ENCODE measurements at regions not wholly inside any gene's neighbourhood (a gene's known extent, or its start where the extent isn't known, plus 50 kb on each side); places are given as distances from the start of the nearest gene placed in this dataset.
"Not testable (repeated sequence)": the region's sequence is repeated elsewhere in the genome, so short reads cannot be mapped to it uniquely, and the experiment has no call there.

DNA sequence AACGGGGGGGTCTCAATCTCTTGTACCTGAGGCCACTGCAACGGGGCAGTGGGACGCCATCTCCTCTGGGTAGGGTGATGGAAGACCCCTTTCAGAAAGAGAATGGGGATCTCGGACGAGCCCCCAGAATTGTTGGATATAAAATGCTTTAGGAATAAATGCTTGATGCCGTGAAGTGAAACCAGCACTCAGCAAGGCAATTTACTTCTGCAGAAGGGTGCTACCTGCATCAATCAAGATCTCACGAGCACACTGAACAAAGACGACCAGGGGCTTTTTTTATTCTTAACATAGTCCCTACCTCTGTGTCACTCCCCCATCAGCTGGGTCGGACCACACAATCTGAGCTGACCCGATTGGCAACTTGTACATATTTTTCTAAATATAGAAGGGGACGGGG lies 203.6 kb upstream of the TBX18 start:
- DNase-seq (ENCODE audit: low read depth in 1 of 2, low spot score in 1 of 2): no peak

DNA sequence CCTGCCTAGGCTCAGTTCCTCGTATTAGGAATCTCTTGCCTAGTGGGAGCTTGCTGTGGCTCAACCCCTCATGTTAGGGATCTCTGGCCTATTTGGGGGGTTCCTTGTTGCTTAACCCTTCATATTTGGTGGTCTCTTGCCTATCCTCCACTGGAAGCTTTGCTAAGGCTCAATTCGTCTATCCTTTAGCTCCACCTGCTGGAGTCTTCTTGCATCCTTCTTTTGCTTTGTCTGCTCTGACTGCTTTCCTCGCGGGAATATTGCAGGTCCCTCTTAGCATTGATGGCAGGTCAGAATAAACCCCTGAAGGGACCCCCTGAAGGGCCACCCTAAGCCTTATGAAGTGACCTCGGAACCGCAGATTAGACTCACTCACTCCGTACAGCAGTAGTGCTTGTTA lies 203.0 kb upstream of the TBX18 start:
- DNase-seq (ENCODE audit: low read depth in 1 of 2, low spot score in 1 of 2): no peak

DNA sequence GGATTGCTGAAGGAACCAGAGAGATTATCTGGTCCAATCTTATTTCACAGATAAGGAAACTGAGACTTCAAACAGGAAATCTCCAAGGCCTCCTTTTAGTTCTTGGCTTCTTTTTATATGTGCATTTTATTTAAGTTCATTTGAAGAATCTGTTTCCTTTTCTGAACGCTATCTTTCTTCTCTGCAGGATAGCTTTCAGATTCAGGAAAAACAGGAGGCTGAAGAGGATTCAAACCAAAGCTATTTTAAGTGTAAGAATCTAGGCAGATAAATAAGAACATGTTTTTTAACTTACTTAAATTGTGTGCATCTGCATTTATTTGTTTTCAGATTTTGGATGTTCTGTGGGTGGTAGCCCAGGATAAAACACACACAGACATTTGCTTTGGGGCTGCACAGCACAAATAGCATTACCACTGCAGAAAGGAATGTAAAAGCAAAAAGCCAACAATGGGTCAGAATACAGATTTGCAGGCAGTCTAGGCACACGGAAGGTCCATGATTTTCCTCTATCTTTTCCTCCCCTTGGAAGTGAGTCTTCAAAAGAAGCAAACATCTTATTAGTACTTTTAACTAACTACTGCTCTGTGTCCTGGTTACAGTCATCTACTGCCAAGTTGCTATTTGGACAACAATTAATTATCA lies 188.8 kb upstream of the TBX18 start:
- DNase-seq (ENCODE audit: low read depth in 1 of 2, low spot score in 1 of 2): no peak

DNA sequence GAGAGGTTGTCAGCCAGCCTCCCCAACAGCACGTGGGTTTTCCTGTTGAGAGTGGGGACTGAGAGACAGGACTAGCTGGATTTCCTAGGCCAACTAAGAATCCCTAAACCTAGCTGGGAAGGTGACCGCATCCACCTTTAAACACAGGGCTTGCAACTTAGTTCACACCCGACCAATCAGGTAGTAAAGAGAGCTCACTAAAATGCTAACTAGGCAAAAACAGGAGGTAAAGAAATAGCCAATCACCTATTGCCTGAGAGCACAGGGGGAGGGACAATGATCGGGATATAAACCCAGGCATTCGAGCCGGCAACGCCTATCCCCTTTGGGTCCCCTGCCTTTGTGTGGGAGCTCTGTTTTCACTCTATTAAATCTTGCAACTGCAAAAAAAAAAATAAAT lies 180.5 kb upstream of the TBX18 start:
- not testable (repeated sequence) for DNase-seq (ENCODE audit: low read depth in 1 of 2, low spot score in 1 of 2)

DNA sequence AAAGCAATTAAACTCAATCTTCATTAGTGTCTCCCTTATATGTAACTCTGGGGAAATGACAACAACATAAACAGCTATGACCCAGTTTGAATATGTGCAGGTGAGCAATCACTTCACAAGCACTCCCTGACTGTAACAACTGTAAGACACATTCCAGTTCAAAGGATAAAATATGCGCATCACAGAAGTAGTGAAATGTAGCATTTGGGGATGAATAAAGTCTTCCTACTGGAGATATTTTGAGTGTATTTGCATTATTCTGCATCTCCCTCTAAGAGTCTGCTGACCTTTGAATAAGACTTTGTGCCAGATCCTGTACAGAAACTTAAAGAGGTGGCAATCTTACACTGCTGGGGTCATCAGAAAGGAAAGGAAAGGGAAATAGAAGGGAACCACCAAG lies 179.5 kb upstream of the TBX18 start:
- DNase-seq (ENCODE audit: low read depth in 1 of 2, low spot score in 1 of 2): no peak

DNA sequence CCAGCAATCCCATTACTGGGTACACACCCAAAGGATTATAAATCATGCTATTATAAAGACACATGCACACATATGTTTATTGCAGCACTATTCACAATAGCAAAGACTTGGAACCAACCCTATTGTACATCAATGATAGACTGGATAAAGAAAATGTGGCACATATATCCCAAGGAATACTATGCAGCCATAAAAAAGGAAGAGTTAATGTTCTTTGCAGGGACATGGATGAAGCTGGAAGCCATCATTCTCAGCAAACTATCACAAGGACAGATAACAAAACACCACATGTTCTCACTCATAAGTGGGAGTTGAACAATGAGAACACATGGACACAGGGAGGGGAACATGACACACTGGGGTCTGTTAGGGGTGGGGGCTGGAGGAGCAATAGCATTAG lies 177.2 kb upstream of the TBX18 start:
- DNase-seq (ENCODE audit: low read depth in 1 of 2, low spot score in 1 of 2): not testable (repeated sequence)

DNA sequence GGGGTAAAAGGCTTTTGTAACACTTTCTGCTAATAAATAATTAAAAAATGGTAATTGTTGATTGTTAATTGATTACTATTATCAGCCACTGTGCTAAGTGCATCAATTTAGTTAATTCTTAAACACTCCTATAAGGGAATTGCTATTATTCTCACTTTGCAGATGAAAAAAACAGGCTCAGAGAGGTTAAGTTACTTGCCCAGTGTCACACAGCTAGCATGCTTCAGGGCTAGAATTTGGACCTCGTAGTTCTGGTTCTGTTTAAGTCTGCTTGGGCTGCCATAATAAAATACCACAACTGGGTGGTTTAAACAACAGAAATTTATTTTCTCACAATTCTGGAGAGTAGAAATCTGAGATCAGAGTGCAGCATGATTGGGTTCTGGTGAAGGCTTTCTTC lies 164.8 kb upstream of the TBX18 start:
- DNase-seq (ENCODE audit: low read depth in 1 of 2, low spot score in 1 of 2): no peak

DNA sequence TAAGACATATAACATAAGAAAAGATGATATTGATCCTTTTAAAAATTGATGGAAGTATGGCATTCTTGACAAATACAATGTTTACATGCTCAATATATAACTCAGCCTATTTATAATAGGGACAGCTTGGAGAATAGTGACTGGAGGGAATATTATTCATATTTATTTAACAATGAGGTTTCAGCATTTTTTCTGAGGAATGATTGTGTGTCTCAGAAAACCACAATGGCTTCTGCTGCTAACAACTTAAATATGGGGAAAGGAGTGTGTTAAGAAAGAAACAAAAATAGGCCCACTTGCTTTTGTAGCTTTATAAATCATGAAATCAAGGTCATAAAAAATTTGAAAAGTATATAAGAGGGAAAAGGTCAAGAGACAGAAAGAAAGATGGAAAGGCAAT lies 163.2 kb upstream of the TBX18 start:
- DNase-seq (ENCODE audit: low read depth in 1 of 2, low spot score in 1 of 2): no peak

DNA sequence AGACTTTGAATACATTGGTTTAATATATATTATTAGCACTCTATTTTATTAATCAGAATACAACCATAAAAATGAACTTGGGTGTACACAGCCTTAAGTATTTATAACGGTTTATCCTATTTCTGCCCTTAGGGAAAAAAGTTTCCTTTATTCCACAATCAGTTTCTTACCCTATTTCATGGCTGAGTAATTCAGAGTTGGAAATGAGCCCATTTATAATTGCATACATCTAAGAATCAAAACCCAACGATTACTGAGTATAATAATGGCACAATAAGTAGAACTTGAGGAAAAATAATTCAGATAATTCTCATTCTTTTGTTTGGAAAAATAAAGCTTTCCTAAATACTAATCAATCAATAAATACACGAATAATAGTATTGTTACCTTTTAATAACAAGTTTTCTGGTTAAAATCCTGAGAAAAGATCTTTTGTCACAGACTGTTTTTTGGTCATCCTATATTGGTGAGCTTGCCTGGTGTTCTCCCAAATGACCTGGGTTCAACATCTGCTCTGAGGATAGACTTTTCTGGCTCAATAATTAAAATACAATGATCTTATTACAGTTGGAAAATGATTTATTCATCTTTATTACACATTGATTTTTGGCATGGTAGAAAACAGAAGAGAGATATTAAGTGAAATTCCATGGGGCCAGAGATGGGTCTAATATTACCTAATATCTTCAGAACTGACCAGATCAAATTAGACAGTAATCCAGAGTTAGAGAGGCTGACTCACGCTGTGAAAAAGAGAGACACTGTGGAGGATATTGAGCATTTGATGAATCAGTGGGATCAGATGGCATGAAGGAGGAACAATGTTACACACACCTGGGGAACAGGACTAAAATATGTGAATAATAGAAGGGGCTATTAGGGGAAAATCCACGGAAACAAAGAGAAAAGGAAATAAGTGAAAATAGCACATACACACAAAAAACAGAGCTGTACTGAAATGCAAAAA lies 162.1 kb upstream of the TBX18 start:
- no peak for DNase-seq (ENCODE audit: low read depth in 1 of 2, low spot score in 1 of 2)

DNA sequence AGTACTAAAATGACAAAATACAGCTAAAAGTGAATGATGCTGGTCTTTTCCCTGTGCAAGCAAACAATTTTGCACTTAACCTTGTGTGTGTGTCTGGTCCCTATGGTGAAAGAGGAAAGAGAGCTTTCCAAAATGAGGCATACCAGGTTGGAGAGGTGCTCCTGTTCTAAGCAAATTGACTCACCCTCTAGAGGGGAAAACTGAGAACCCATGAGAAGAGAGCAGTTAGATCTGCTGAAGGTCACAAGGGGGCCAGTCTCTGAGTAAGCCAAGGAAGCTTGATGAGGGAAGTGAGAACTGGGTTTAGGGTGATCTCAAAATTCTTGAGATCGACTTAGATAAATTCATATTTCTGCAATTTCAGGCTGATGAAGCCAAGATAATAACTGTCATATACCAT lies 157.5 kb upstream of the TBX18 start:
- DNase-seq (ENCODE audit: low read depth in 1 of 2, low spot score in 1 of 2): no peak

DNA sequence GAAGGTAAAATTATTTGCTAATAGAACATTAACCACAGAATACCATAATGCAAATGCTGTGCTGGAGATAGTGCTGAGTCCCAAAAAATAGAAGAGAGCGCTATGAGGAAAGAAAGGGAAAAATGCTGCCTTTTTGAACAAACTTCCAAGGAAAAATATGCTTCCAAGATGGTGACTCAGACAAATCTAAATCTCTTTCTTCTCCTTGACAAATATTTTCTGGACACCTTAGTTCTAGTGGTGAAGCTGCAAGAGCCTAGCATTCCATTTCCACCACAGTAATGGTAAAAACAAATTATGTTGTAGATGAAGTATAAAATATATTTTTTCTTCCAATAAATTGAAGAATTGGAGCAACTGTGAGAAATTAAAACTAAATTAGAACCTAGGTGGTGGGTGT lies 155.6 kb upstream of the TBX18 start:
- no peak for DNase-seq (ENCODE audit: low read depth in 1 of 2, low spot score in 1 of 2)

DNA sequence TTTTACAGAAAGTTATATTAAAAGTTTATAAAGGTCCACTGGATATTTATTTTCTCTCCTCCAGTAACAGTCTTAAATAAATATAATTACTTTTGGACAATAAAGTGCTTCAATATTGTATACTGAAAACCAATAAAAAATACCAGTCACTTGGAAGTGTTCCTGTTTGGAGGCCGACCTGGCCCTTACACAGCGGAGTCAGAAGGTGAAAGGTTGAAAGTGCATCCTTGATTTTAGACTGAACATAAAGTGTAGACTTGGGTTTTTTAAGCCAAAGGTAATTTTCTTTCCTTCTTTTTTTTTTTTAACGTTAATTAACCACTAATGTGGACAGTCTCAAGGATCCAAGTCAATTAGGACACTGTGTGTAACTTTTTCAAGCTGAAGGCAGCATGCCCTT lies 152.3 kb upstream of the TBX18 start:
- DNase-seq (ENCODE audit: low read depth in 1 of 2, low spot score in 1 of 2): no peak

DNA sequence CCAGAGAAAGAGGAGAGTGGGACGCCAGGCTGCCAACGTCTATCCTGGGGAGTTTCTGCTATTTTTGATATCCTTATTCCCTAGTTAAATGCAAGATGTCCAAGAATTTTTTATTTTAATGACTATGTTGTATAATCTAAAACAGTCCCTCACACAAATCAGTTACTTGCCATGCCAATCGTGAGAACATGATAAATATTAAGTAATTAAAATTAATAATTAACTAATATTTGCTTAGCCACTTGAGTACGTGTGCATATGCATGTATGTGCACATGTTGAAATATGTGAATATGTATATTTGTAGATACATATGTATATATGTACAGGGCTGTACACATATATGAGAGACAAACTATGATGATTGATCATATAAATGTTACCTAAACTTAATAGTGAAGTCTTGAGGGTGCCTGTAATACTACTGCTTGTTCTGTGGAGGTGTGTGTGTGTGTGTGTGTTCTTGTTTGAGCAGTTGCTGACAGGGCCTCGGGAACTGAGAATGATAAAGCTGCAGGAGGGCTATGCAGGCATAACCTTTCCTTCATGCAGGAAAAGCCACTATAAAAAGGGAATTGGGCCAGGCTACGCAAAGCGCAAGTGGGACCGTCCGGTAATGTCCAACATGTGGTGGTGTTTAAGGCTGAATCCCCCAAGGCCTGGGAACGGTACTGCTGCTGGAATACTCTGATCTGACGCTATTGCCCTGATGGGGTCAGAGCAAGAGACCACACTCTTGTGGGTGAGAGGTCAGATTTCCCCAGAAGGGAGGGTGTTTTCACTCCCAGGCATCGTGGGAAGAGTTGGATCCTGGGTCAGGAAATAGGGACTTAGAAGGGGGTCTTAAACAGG lies 148.3 kb upstream of the TBX18 start:
- DNase-seq (ENCODE audit: low read depth in 1 of 2, low spot score in 1 of 2): no peak

DNA sequence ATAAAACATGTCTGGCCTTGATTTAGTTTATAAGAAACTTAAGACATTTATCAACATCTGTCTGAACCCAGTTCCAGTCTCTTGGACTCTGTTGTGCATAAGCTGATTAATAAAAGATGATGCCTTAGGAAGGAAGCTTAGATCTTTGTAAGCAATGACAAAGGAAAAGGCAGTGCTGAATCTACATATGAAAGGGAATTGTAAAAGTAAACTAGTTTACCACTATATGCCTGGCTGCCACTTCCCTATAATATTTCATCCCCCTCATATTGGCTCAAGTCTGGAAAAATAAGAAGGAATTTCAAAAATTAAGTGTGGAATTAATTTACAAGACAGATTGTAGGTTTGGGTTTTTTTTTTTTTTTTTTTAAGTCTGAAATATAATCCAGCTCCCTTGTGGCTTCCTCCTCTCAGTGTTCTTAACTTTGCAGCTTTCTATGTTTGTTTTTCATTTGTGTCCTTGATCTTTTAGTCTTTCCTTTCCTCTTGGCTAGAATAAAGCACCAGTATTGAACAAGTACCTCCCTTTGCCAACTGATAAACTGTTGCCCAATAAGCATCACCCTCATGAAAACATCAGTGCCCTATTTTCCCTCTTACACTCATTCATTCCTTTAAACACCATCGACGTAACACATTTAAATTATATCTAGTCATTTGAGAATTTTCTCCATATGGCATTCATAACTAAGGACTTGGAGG lies 146.7 kb upstream of the TBX18 start:
- no peak for DNase-seq (ENCODE audit: low read depth in 1 of 2, low spot score in 1 of 2)

DNA sequence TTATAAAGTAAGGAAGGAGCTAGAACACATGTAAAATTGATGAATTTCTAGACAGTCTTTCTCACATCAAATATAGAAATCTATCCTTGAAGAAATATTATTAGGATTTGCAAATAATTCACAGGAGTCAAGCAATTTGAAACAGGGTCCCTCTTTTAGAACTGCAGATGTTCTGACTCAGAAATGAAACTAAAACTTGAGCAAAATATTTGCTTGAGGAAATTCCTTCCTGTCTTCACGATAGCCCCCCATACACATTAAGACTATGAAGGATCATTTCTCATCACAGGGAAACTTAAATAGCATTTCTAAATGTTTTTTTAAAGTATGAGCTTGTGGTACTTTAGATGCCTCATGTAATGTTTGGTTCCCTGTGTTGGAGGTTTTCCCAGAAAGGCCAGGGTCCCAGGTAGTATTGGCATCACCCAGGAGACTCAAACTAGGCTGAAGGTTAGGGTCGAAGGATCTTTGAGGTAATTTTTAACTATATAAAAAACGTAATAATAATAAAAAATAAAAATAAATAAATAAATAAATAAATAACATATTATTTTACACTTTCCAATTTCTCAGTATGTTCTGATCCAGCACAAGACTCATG lies 144.0 kb upstream of the TBX18 start:
- DNase-seq (ENCODE audit: low read depth in 1 of 2, low spot score in 1 of 2): no peak

DNA sequence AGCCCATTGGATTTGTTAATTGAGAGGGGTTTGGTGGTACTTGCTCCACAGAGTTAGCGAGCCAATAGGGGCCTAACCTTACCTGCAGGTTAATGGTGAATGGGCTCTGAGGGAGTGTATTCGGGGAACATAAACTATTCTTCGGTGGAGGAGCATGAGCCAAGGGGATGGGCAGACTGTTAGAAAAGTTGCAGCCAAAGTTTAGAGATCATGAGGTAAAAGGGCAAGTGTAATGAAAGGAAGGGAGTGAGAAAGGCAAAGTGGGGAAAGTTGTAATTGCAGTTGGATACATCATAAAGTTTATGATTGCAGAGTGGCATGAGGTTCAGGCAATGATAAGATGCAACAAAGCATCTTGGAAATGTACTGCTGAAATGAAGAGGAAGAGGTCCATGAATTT lies 142.1 kb upstream of the TBX18 start:
- no peak for DNase-seq (ENCODE audit: low read depth in 1 of 2, low spot score in 1 of 2)

DNA sequence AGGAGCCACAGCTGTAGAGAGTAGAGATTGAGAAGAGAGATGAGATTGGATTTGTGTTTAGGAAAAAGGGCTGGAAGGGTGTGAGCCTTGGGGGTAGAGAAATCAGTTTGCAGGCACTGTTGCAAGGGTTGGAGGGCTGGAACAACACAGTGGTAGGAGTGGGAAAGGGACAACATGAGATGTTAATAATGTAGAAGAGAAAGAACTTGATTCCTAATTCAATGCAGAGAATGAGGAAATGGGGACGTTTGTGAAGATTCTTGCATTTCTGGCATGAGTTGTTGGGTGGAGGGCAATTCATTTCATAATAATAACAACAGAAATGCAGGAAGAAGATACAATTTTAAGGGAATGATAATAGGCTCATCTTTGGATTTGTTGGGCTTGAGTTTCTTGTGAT lies 141.4 kb upstream of the TBX18 start:
- no peak for DNase-seq (ENCODE audit: low read depth in 1 of 2, low spot score in 1 of 2)

DNA sequence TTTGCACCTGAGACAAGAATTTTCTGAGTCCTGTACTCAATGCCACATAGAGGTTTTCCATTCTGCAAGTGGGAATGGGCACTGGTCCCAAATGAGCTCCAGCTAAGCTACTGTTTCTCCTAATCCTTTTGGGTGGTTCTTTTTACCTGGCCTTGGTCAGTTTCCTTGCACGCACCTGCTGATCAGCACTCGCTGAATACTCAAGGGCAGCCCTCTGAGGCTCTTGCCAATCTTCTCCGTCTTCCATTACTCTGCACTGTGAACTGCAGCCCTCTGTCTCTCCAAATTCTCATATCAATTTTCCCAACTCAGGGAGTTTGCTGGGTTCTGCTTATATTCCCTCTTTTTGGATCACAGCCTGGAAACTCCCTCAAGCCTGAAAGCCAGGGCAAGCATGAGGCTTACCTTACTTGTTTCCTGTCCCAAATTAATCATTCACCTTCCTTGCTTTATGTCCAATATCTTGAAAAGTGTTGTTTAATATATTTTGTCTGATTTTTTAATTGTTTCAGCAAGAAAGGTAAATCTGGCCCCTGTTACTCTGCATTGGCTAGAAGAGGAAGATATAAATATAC lies 138.0 kb upstream of the TBX18 start:
- DNase-seq (ENCODE audit: low read depth in 1 of 2, low spot score in 1 of 2): no peak

DNA sequence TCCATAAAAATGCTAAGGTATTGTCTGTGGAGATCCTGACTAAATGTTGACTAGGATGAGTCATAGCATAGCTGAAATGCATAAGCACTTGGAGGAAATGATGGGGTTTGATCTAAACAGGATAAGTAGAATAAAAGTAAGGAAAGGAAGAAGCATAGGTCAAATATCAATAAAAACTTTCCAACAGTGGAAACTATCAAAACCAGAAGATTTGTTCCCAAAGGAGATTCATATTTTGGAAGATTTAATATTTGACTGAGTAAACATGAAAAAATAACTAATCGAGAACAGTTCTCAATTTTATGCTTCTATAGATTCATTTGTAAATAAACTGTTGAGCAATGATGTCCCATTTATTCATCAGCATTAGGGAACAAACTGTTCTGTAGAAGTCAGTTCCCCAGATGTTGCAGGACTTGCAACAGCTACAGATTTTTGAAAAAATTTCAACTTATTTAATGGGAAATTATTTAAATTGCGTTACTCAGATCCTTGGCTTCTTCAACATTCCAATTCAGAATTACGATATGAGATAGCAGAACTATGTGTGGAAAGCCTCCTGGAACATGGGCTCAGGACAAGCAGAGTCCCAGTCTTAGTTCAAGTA lies 133.7 kb upstream of the TBX18 start:
- DNase-seq (ENCODE audit: low read depth in 1 of 2, low spot score in 1 of 2): no peak

DNA sequence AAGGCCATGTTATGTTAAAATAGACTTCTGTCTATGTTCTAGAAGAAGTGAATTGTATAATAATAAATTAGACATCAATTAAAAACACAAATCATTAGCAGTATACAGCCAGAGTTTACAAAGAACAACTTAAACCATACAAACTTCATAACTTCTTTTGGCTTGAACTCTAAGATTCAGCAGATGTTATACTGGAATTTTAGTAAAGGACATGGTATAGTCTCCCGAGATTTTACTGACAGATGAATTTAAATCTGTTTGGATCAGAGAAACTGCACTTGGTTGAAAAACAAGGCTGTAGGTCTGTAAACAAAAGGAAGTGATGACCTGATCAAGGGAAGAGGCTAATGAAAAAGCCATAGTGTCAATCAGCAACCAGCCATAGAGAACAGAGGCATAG lies 132.6 kb upstream of the TBX18 start:
- no peak for DNase-seq (ENCODE audit: low read depth in 1 of 2, low spot score in 1 of 2)
